ENCODE measurements at regions not wholly inside any gene's neighbourhood (a gene's known extent, or its start where the extent isn't known, plus 50 kb on each side); places are given as distances from the start of the nearest gene placed in this dataset.

- peaks cover 0 to 5% (median 3%) of the 10 kb centered on the region in 5 donors for H3K4me1 ChIP-seq (ENCODE audit: control insufficient read depth in 5 of 5, insufficient read depth in 5 of 5, low read length in 5 of 5)
- H3K4me3 ChIP-seq (ENCODE audit: low read depth in 1 of 5, low read length in 5 of 5): no peak overlapping the region
- no peak overlapping the region for H3K9ac ChIP-seq (ENCODE audit: low read length in 5 of 5)
- no peaks in the 10 kb centered on the region for H3K36me3 ChIP-seq (ENCODE audit: control insufficient read depth in 5 of 5, insufficient read depth in 5 of 5, low read length in 5 of 5)
- H3K27me3 ChIP-seq (ENCODE audit: control insufficient read depth in 5 of 5, insufficient read depth in 4 of 5, low read length in 5 of 5): no peaks in the 10 kb centered on the region
- H3K9me3 ChIP-seq (ENCODE audit: control insufficient read depth in 5 of 5, low read length in 5 of 5): no peaks in the 10 kb centered on the region
- H3K27ac ChIP-seq (ENCODE audit: low read depth, low read length): no peak overlapping the region
Observed at GRCh38 chr2:150759531-150759930, 272.1 kb upstream of the RND3 start.

DNA sequence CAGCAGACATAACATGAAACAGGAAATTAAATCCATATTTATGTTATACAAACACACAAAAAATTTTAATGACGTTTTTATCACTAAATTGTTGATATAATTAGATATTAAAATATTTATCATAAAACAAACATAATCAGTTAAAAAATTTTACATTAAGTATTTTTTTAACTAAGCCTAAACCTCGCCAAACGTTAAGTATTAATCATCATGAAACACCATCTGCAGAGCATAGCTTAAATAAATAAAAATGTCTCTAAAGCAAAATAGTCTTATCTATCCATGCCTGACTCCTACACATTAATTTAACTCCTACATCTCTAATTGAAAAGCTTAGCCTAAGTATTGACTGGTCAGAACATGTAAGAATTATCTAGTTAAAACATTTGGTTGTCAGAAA, 271.6 kb upstream of the RND3 start:
- no peak overlapping the region for H3K9ac ChIP-seq (ENCODE audit: low read length in 5 of 5)
- no peak overlapping the region for H3K27ac ChIP-seq (ENCODE audit: low read depth, low read length)
- H3K27me3 ChIP-seq (ENCODE audit: control insufficient read depth in 5 of 5, insufficient read depth in 4 of 5, low read length in 5 of 5): no peaks in the 10 kb centered on the region
- peaks cover 0 to 5% (median 3%) of the 10 kb centered on the region in 5 donors for H3K4me1 ChIP-seq (ENCODE audit: control insufficient read depth in 5 of 5, insufficient read depth in 5 of 5, low read length in 5 of 5)
- H3K36me3 ChIP-seq (ENCODE audit: control insufficient read depth in 5 of 5, insufficient read depth in 5 of 5, low read length in 5 of 5): no peaks in the 10 kb centered on the region
- no peaks in the 10 kb centered on the region for H3K9me3 ChIP-seq (ENCODE audit: control insufficient read depth in 5 of 5, low read length in 5 of 5)
- H3K4me3 ChIP-seq (ENCODE audit: low read depth in 1 of 5, low read length in 5 of 5): no peak overlapping the region

DNA sequence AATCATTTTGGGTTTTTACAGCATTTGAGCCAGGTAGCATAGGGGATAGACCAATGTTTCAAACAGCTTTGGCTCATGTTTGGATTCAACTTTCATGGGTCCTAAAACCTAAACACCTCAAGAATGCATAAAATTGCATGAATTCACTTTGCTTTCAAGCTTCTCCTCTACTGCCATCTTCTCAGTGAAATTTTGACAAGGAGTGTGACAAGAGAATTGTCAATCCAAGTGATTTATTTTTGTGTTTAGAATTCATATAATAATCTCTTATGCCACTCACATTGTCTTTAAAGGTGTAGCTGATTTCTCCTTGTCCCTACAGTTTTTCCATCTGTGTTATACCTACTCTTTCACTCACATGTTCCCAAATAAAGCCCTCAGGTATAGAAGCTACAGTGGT, 264.8 kb upstream of the RND3 start:
- Histone ChIP-seq H3K9ac (ENCODE audit: low read length in 5 of 5) (no peak overlapping the region), H3K4me1 (ENCODE audit: control insufficient read depth in 5 of 5, insufficient read depth in 5 of 5, low read length in 5 of 5) (no peaks in the 10 kb centered on the region), H3K27ac (ENCODE audit: low read depth, low read length) (no peak overlapping the region), H3K27me3 (ENCODE audit: control insufficient read depth in 5 of 5, insufficient read depth in 4 of 5, low read length in 5 of 5) (no peaks in the 10 kb centered on the region), H3K36me3 (ENCODE audit: control insufficient read depth in 5 of 5, insufficient read depth in 5 of 5, low read length in 5 of 5) (no peaks in the 10 kb centered on the region), H3K9me3 (ENCODE audit: control insufficient read depth in 5 of 5, low read length in 5 of 5) (no peaks in the 10 kb centered on the region), H3K4me3 (ENCODE audit: low read depth in 1 of 5, low read length in 5 of 5) (no peak overlapping the region)

DNA sequence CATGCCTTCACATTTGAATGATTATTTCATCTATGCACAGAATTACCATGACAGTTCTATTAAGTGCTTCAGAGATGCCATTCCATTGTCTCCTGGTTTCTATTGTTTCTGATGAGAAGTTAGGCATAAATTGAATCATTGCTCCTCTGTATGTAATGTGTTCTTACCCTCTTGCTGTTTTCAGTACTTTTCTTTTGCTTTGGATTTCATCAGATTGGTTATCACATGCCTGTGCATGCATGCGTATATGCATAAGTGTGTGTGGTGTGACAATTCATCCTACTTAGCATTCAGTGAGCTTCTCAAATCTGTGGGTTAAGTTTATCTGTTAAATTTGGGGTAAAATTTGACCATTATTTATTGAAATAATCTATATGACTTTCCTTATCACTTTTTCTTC, 263.3 kb upstream of the RND3 start:
- H3K4me3 ChIP-seq (ENCODE audit: low read depth in 1 of 5, low read length in 5 of 5): no peak overlapping the region
- no peak overlapping the region for H3K27ac ChIP-seq (ENCODE audit: low read depth, low read length)
- no peaks in the 10 kb centered on the region for H3K9me3 ChIP-seq (ENCODE audit: control insufficient read depth in 5 of 5, low read length in 5 of 5)
- no peak overlapping the region for H3K9ac ChIP-seq (ENCODE audit: low read length in 5 of 5)
- H3K4me1 ChIP-seq (ENCODE audit: control insufficient read depth in 5 of 5, insufficient read depth in 5 of 5, low read length in 5 of 5): no peaks in the 10 kb centered on the region
- no peaks in the 10 kb centered on the region for H3K27me3 ChIP-seq (ENCODE audit: control insufficient read depth in 5 of 5, insufficient read depth in 4 of 5, low read length in 5 of 5)
- no peaks in the 10 kb centered on the region for H3K36me3 ChIP-seq (ENCODE audit: control insufficient read depth in 5 of 5, insufficient read depth in 5 of 5, low read length in 5 of 5)

GRCh38 chr2:150742094-150742493, 254.6 kb upstream of the RND3 start:
- H3K9me3 ChIP-seq (ENCODE audit: control insufficient read depth in 5 of 5, low read length in 5 of 5): no peaks in the 10 kb centered on the region
- H3K27ac ChIP-seq (ENCODE audit: low read depth, low read length): no peak overlapping the region
- no peaks in the 10 kb centered on the region for H3K27me3 ChIP-seq (ENCODE audit: control insufficient read depth in 5 of 5, insufficient read depth in 4 of 5, low read length in 5 of 5)
- H3K36me3 ChIP-seq (ENCODE audit: control insufficient read depth in 5 of 5, insufficient read depth in 5 of 5, low read length in 5 of 5): no peaks in the 10 kb centered on the region
- no peak overlapping the region for H3K9ac ChIP-seq (ENCODE audit: low read length in 5 of 5)
- H3K4me1 ChIP-seq (ENCODE audit: control insufficient read depth in 5 of 5, insufficient read depth in 5 of 5, low read length in 5 of 5): no peaks in the 10 kb centered on the region
- no peak overlapping the region for H3K4me3 ChIP-seq (ENCODE audit: low read depth in 1 of 5, low read length in 5 of 5)

DNA sequence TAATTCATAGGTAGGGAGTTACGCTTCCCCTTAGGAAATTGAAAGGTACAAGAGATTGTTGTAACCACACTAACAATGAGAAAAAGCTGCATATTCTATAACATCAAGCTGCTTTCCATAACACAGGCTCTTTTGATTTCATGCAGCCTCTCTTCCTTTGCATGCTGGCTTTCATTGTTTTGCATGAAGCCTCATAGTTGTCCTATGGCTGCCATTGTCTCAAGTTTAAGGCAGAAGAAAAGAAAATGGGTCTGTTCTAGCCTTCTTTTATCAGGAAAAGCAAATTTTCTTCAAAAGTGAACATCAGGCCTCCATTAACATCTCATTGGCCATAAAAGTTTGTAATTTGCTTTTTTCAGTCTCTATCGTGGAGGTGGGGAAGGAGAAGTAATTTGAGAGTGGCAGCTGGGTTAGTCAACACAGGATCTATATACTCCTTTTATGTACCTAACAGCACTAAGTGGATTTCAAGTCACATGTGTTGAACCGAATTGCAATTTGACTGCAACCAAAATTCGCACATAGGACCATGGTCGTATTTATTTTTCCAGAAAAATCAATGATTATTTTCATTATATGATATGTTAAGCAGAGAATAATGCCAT, 248.5 kb upstream of the RND3 start:
- H3K4me1 ChIP-seq (ENCODE audit: control insufficient read depth in 5 of 5, insufficient read depth in 5 of 5, low read length in 5 of 5): no peaks in the 10 kb centered on the region
- H3K27ac ChIP-seq (ENCODE audit: low read depth, low read length): no peak overlapping the region
- no peak overlapping the region for H3K4me3 ChIP-seq (ENCODE audit: low read depth in 1 of 5, low read length in 5 of 5)
- no peaks in the 10 kb centered on the region for H3K9me3 ChIP-seq (ENCODE audit: control insufficient read depth in 5 of 5, low read length in 5 of 5)
- no peaks in the 10 kb centered on the region for H3K27me3 ChIP-seq (ENCODE audit: control insufficient read depth in 5 of 5, insufficient read depth in 4 of 5, low read length in 5 of 5)
- H3K9ac ChIP-seq (ENCODE audit: low read length in 5 of 5): no peak overlapping the region
- H3K36me3 ChIP-seq (ENCODE audit: control insufficient read depth in 5 of 5, insufficient read depth in 5 of 5, low read length in 5 of 5): no peaks in the 10 kb centered on the region

GRCh38 chr2:150733051-150733618, 245.7 kb upstream of the RND3 start:
- no peaks in the 10 kb centered on the region for H3K27me3 ChIP-seq (ENCODE audit: control insufficient read depth in 5 of 5, insufficient read depth in 4 of 5, low read length in 5 of 5)
- H3K4me3 ChIP-seq (ENCODE audit: low read depth in 1 of 5, low read length in 5 of 5): no peak overlapping the region
- no peaks in the 10 kb centered on the region for H3K36me3 ChIP-seq (ENCODE audit: control insufficient read depth in 5 of 5, insufficient read depth in 5 of 5, low read length in 5 of 5)
- no peak overlapping the region for H3K9ac ChIP-seq (ENCODE audit: low read length in 5 of 5)
- peaks cover 0 to 4% (median 0%) of the 10 kb centered on the region in 5 donors for H3K4me1 ChIP-seq (ENCODE audit: control insufficient read depth in 5 of 5, insufficient read depth in 5 of 5, low read length in 5 of 5)
- H3K27ac ChIP-seq (ENCODE audit: low read depth, low read length): no peak overlapping the region
- no peaks in the 10 kb centered on the region for H3K9me3 ChIP-seq (ENCODE audit: control insufficient read depth in 5 of 5, low read length in 5 of 5)

GRCh38 chr2:150732491-150732890, 245.0 kb upstream of the RND3 start:
- no peak overlapping the region for H3K27ac ChIP-seq (ENCODE audit: low read depth, low read length)
- H3K4me1 ChIP-seq (ENCODE audit: control insufficient read depth in 5 of 5, insufficient read depth in 5 of 5, low read length in 5 of 5): peaks cover 0 to 4% (median 0%) of the 10 kb centered on the region in 5 donors
- H3K9ac ChIP-seq (ENCODE audit: low read length in 5 of 5): no peak overlapping the region
- no peak overlapping the region for H3K4me3 ChIP-seq (ENCODE audit: low read depth in 1 of 5, low read length in 5 of 5)
- H3K27me3 ChIP-seq (ENCODE audit: control insufficient read depth in 5 of 5, insufficient read depth in 4 of 5, low read length in 5 of 5): no peaks in the 10 kb centered on the region
- no peaks in the 10 kb centered on the region for H3K36me3 ChIP-seq (ENCODE audit: control insufficient read depth in 5 of 5, insufficient read depth in 5 of 5, low read length in 5 of 5)
- no peaks in the 10 kb centered on the region for H3K9me3 ChIP-seq (ENCODE audit: control insufficient read depth in 5 of 5, low read length in 5 of 5)

DNA sequence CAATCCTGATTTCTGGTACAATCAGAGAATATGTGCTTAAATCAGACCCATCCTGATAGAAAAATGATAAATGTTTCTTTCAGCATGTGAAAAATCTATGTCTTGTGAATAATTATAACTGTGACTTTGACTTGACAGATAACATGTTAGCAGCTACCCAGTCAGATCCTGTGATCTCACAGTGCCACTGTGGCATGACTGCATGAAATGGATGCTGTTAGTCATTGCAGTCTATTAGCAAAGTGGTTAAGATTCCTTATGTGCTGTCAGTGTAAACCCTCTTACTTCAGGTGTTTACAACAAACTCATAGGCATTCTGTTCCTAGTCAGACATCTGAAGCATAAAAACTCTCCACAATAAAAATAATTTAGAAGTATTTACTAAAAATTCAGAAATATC, 244.6 kb upstream of the RND3 start:
- Histone ChIP-seq H3K4me3 (ENCODE audit: low read depth in 1 of 5, low read length in 5 of 5) (no peak overlapping the region), H3K27ac (ENCODE audit: low read depth, low read length) (no peak overlapping the region), H3K9me3 (ENCODE audit: control insufficient read depth in 5 of 5, low read length in 5 of 5) (no peaks in the 10 kb centered on the region), H3K4me1 (ENCODE audit: control insufficient read depth in 5 of 5, insufficient read depth in 5 of 5, low read length in 5 of 5) (peaks cover 0 to 4% (median 0%) of the 10 kb centered on the region in 5 donors), H3K9ac (ENCODE audit: low read length in 5 of 5) (no peak overlapping the region), H3K27me3 (ENCODE audit: control insufficient read depth in 5 of 5, insufficient read depth in 4 of 5, low read length in 5 of 5) (no peaks in the 10 kb centered on the region), H3K36me3 (ENCODE audit: control insufficient read depth in 5 of 5, insufficient read depth in 5 of 5, low read length in 5 of 5) (no peaks in the 10 kb centered on the region)

DNA sequence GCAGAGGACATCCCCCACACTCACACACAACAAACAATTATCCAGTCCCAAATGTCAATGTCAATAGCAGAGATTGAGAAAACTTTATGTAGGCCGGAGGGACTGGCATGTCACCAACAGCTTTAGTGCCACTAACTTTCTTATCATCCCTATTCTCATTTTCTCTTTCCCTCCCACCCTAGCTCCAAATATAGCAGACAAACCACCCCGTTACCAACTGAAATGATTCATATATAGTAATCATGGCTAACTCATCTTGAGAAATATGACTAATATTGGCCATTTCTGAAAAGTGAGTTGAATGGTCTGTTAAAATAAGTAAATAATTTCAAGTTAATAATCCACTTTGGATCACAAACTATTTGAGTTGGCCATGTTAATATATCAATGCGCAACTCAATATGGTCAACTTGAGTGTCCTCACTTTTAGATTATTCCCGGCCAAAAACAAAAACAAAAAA, 242.1 kb upstream of the RND3 start:
- no peaks in the 10 kb centered on the region for H3K36me3 ChIP-seq (ENCODE audit: control insufficient read depth in 5 of 5, insufficient read depth in 5 of 5, low read length in 5 of 5)
- no peaks in the 10 kb centered on the region for H3K27me3 ChIP-seq (ENCODE audit: control insufficient read depth in 5 of 5, insufficient read depth in 4 of 5, low read length in 5 of 5)
- H3K9ac ChIP-seq (ENCODE audit: low read length in 5 of 5): no peak overlapping the region
- no peak overlapping the region for H3K27ac ChIP-seq (ENCODE audit: low read depth, low read length)
- H3K4me3 ChIP-seq (ENCODE audit: low read depth in 1 of 5, low read length in 5 of 5): no peak overlapping the region
- peaks cover 0 to 3% (median 0%) of the 10 kb centered on the region in 5 donors for H3K9me3 ChIP-seq (ENCODE audit: control insufficient read depth in 5 of 5, low read length in 5 of 5)
- H3K4me1 ChIP-seq (ENCODE audit: control insufficient read depth in 5 of 5, insufficient read depth in 5 of 5, low read length in 5 of 5): peaks cover 0 to 4% (median 0%) of the 10 kb centered on the region in 5 donors
